ENCODE measurements at regions not wholly inside any gene's neighbourhood (a gene's known extent, or its start where the extent isn't known, plus 50 kb on each side); places are given as distances from the start of the nearest gene placed in this dataset.
A peak's percentile ranks its signal among the peaks of the same experiment; 100 is the strongest.

DNA sequence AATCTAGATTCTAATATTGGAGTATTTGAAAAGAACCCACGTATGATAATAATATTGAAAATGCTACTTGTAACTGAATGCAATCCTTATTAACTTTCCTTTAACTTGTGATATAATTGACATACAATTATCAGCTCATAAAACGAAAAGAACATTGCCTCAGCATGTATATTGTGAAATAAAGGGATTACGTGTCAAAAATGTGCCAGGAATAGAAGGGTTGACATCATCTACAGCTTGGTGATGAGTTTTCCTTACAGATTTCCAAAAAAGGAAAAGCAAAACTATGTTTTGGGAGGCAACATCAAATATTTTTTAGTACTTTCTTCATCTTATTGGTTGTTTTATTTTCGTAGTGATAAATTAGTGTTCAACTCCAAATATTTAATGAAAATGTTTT, 266.0 kb upstream of the PTGER4 start:
- peak; percentile 60 for DNase-seq

DNA sequence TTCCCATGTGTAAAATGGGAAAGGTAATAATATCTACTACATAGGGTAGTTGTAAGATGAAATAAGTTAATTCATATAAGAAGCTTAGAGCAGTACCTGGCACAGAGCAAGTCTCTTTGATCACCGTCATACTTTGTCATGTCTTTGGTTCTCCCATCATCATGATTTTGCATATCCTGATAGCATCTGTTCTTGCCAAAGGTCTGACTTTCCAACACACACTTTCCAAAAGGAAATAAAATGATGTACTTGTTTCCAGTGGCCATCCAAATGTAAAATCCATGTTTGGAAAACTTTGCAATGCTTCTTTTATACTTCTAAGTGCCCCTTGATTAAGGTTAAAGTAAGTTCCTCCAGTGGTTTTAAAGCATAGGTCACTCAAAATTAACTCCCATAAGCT, 266.9 kb upstream of the PTGER4 start:
- DNase-seq, result no peak

DNA sequence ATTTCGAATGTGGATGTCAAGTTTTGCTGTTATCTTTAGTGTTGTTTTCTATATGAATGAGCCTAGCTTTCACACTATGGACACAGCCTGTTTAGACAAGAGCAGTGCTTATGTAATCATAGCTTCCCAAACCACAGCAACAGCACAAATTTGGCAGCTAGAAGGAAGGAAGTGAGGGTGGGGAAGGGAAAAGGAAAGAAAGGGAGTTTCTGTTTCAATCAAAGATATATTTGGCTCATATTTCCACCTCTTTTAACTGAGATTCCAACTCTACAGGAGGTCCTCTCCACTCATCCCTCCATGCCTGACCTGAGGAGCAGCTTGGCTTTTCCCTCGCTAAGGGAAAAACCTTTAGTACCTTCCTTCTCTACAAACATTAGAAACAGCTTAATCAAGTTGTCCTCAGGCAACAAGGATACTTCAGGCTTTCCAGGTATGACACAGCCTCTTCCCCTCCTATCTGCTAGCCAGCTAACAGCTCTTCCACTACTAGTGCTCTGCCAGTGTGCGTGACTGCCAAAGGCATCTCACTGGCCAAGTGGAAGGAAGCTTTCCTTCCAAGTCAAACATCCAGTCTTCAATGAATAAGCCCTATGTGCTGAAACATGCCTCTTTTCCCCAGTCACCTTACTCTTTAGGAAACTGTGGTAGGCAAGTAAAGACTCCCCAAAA, 268.6 kb upstream of the PTGER4 start:
- DNase-seq, result peak; percentile 88

DNA sequence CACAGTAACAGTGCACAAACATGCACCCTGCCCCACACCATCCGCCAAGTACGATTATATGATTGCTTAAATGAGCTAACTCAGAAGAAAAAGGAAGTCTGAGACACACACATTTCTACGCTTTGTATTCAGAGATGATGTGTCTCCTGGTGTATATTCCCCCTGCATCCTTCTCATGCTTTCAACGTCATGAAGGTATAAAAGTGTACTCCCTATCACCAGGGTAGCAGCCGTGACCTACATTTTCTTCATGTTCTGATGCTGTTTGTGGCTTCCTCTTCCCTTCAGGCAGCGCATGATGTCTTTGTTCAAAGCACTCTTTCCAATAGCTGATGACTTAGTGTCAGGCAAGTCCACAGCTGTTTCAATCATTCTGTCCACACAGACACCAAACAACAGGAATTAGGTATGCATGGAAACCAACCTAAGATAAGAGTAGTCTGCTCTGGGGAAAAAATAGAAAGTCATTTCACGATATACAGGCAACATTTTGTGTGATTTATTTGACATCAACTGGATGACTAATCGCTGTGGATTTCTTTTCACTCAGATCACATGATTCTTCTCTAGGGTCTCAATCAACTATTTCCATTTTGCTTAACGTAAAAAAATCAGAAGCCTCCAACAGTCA, 269.4 kb upstream of the PTGER4 start:
- DNase-seq, result peak; percentile 75

DNA sequence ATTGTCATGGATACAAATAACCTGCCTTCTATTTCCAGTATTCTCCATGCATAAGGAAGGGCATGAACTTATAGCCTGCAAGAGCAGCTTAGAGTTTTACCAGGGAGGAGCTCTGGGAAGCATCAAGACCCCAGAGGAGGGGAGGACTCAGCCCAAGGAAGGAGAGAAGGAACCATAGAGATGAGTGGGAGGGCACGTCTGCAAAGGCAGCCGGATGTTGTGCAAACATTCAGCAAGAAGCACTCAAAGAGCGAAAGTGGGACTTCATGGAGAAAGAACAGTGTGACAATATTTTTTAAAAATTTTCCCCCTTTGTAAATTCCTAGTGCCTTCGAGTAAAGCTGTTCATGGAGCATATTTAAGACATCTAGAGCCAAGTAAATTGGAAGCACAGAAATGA, 270.1 kb upstream of the PTGER4 start:
- DNase-seq, result peak; percentile 83

DNA sequence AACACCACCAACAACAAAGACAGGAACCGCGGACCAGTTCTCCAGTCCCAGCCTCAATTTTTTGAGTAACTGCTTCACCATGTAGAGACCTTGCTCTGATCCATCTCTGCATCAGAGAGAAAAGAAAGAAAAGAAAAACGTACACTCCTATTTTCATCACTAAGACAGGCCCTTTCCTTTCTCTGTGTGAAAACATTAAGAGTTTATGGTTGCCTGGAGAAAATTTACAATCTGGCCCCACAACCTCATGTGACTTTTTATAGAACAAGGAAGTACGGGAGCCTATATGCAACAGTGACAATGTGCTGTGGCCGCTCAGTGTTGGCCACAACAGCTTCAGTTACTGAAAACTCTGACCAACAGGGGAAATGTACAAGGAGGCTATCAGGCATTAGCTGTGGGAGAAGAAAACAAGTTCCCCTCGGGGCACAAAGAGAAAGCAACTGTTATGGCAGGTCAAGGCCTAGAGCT, 272.9 kb upstream of the PTGER4 start:
- peak; percentile 80 for DNase-seq

DNA sequence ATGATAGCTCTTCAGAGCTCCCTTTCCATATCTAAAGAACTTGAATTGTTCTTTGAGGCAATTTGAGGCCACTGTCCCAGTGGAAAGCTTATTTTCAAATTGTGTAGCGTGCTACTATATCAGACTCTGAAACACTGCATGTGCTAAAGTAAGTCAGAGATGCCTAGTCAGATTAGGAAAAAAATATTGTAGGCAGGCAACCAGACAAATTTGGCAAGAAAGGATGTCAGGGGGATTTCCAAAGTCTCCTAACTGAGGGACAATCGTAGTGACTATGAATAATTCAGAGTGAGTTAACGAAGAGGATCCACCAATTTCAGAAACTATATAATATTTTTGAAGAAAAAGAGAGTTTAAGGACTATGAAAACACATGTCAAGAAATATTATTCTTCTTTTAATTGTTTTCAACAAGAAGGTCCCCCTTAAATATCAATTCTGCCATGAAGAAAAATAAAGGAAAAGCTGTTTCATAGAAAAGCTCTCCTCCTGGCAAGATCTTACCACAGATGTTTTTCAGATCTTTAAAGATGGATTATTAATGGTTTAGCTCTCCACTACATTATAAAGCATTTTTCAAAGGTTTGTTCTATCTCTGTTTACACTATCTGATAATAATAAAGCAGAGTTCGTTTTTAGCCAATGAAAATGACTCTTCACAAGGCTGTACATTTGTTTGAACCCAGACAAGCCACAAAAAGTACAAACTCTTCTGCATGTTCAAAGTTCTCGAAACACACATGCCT, 273.5 kb upstream of the PTGER4 start:
- no peak for DNase-seq

DNA sequence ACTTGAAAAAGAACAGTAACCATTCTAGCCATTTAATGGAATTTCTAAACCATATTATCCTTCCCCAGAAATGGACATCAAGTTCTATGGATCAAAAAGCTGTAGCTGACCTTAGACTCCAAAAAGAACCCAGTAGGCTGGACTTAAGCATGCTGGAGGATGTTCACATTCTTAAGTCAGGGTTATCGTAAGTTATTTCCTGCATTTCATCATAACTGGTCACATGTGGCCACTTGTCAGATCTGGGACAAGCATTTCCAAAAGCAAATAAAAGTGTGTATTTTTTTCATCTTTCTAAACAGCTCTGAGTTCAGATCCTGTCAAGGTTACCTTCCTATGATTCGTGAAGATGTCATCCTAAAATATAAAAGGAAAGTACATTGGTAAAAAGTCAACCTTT, 274.5 kb upstream of the PTGER4 start:
- peak; percentile 80 for DNase-seq

DNA sequence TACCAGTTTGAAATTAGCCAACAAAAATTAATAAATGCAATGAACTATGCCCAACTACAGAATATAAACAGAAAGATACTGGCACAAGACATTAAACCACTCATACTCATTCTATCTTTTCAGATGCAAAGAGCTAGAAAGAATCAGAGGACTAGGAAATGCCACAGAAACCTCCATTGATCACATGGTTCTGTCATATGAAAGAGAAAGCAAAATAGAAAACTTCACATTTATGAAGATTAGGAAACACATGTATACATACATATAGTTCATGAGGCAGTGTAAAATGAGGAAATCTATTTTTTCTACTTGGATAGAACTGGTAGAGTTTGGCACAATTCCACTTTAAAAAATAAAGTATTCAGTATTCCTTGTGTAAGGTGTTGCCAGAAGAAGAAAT, 275.1 kb upstream of the PTGER4 start:
- peak; percentile 77 for DNase-seq

DNA sequence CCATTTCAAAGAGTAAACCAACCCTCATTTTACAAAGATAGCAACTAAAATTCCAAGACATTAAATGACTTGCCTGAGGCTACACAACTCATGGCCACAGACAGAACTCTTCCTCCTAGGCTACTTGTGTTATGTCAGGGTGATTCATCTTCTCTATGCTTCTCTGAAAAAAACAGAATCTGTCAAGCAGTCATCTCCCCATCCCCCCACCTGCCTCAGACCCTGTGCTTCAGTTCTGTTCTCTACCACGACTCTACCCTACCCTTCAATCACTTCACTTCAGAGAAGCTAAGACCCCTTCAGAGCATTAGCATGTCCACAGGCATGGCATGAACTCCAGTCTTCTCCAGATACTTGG, 277.7 kb upstream of the PTGER4 start:
- DNase-seq, result peak; percentile 48

DNA sequence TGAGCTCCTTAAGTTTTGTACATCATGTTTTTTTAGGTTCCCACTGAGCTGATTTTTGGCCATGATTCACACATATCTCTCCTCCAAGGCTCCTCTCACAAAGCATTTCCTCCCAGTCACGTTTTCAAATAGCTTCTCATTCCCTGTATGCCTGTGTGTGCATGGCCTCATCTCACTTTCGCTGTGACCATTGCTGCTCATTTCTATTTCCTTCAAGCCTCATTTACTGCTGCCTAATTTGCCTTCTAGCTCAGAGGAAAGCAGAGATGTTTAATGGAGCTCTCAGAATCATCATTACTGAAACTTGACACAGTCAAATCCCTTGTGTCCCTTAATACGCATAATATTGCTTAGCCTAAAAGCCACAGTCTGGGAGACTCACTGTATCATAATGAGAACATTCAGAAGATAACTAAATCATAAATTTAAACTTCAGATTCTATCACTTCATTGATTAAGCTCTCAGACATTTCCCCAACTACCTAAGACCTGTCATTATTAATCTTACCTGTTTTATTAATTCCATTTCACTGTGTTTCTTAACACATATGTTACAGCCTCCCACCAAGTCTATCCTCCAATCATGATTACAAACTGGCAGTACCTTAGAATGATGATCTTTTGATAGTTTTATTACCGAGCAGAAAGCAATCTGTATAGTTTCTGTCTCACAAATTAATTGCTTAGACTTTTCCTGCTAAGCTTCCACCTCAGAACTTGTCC, 278.3 kb upstream of the PTGER4 start:
- no peak for DNase-seq

DNA sequence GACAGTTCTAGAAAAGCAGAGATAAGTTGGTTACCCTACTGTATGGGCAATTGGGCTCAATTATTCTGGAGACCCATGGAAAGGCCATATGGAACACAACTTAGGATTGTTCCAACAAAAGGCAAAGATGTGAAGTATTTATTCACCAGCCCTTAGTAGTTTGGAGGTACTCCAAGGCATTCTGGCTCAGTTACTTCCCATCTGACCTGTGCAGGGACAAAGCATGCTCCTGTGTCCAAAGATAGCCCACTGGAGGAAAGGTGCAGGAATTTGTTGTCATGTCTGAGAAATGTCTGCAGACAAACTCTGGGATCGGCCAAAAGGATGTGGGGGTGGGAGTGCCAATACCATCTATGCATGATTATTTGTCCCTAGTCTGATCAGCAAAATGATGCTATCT, 279.5 kb upstream of the PTGER4 start:
- no peak for DNase-seq

DNA sequence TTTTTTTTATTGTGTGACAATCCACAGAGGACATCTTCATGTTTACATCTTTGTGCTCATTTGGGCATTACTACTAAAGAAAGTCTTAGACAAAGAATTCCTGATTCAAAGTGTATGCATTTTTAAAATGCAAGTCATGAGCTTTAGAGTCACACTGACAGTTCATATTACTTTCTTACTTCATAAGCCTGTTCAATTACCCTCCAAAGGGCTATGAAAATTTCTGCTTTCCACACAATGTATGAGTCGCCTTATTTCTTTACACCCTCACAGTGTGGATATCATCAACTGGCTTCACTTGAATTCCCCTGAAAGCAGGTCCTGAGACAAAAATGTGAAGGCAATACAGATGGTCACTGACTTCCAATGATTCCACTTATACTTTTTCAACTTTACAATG, 280.4 kb upstream of the PTGER4 start:
- DNase-seq, result no peak

DNA sequence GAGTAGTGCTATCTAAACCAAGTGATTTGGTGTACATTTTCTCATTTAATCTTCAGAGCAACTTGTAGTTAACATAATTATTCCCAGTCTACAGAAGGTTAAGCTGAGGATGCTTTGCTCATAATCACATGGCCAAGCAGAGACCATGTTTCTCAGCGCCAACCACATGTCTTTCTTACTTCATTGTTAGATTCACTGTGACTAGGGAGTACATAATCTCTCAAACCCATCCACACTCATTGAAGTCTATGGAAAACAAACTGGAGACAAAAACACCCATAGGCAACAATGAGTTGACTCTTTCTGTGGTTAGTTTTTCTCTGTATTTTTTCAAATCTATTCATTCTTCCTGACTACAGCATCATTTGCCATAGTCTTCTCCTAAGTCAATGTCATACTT, 281.7 kb upstream of the PTGER4 start:
- no peak for DNase-seq

DNA sequence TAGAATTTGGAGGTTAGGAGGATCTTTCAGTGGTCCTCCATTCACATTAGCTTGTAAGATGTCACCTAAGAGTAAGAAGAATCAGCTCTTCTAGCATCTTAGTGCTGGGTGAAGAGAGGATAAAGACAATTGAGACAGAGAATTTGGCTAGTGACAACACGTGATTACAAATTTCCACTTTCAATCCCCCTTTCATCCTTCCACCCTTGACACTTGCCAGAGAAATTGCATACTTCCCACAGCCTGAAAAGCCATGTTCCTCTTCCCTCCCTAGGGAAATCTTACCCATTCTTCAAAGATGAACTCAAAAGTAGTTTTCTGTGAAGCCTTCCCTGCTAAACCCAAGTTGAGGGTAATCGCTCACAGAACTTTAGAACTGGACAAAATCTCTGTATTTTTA, 282.6 kb upstream of the PTGER4 start:
- peak; percentile 62 for DNase-seq

DNA sequence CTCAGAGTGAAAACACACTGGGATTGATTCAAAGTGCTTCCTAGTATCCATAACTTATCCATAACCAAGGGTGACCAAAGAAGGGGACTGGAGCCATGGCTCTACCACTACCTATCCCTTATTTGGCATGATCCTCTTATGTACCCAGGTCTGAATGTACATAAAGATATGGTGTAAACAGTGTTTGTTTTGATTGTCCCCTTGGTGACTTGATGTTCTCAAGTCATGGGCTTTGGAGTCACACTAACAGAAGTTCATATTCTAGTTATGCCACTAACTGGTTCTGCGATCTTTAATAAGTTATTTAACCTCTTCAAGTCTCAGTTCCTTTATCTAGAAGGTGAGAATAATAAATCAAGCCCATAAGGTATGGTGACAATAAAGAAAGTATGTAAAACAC, 283.4 kb upstream of the PTGER4 start:
- no peak for DNase-seq

DNA sequence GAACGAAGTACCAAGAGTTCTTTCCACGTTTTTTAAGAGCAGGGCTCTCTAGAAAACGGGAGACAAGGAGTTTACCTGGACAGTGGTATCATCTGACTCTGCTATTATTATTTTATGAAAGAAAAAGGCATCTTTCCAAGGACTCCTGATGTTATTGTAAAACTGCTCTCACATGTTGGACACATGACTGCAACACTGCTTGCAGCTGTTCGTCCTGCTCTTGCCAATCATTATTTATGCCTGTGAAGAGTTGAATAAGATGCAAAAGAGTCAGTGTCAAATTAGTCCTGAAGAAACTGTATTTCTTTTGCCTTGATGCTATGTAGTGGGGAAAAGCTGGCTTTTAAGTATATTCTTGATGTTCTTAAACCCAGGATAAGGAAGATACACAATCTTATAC, 284.5 kb upstream of the PTGER4 start:
- no peak for DNase-seq

DNA sequence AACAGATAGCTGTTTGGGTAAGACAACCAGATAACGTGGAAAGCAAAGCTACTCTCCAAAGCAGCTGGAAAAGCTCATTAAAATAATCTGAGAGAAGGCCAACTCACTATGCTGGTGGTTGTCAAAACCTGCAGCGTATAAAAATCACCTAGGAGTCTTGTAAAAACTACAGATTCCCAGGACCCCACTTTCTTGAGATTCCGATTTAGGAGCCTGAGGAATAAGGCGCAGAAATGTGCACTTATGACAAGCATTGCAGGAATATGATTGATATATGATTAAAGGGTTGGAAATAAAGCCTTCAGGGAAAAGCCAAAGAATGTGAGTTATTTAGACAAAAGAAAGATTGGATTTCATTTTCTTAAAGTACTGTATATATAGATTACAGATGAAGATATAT, 285.0 kb upstream of the PTGER4 start:
- DNase-seq, result no peak

DNA sequence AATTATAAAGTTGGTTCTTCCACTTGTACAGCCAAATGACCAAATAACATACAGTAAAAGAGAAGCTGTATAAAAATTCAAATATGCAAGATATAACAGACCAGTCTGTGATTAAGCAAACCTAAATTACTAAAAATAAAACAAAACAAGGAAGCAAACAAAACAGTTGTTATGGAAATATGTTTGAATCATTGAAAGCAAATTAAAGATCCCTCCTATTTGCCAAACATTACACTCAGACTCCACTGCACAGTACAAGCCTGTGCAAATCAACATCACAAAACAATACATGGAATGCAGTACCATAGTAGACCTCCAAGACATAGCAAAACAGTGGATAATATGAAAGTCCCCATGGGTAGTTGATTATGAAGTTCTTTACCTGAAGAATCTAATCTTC, 288.1 kb upstream of the PTGER4 start:
- DNase-seq, result no peak

DNA sequence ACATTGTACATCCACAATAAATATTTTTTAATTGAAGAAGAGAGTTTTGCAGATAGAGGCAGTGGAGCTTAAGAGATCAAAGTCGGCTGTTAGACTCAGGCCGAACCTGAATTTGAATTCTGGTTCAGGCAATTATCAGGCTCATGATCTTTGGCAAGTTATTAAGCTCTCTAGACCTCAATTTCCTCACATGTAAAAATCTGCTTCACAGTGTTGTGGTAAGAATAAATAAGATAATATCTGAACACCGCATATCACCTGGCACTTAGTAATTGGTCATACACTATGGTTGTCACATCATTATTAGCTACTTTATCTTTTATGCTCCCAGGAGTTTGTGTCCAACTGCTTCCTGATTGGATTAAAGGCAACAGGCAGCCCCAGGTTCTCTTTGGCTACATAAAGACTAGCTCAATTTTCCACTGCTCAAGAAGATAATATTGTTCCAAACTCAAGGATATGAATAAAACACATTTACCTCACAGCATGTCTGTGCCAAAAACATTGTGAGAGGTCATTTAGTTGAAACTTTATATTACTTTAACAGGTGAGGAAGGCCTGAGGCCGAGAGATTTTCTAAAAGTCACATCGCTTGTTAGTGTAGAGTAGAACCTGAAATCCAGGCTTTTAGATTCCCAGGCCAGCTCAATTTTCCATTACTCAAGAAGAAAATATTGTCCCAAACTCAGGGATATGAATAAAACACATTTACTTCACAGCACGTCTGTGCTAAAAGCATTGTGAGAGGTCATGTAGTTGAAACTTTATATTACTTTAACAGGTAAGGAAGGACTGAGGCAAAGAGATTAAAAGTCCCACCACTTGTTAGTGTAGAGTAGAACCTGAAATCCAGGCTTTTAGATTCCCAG, 289.2 kb upstream of the PTGER4 start:
- no peak for DNase-seq

DNA sequence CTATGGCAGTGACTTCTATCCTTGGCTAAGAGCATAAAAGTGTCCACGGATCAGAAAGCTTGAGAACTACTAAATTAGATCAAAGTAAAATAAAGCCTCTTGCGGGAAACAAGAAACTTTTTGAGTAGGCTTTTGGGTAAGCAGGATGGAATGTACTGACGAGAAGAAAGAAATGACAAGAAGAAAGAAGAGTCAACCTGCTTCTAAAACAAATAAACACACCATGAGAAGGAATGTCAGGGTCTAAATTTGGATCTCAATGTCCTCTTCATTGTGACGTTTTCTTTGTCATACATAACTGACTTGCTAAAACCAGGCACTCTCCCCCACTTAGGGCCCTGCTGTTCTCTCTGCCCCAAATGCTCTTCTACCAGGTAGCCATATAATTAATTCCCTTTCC, 290.1 kb upstream of the PTGER4 start:
- no peak for DNase-seq

DNA sequence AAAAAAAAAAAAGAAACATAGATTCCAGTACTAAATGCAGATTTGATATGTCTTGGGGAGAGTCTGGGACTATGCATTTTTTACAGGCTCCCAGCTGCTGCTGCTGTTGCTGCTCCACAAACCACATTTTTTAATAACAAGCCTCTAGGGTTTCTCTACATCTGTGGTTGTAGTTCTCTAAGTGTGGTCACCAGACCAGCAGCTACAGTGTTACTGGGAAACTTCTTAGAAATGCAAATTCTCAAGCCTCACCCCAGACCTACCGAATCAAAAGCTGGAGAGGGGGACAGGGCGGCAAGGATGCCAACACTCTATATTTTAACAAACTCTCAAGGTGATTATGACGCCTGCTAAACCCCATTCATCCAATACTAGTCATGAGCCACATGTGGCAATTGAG, 293.4 kb upstream of the PTGER4 start:
- DNase-seq, result peak; percentile 96

DNA sequence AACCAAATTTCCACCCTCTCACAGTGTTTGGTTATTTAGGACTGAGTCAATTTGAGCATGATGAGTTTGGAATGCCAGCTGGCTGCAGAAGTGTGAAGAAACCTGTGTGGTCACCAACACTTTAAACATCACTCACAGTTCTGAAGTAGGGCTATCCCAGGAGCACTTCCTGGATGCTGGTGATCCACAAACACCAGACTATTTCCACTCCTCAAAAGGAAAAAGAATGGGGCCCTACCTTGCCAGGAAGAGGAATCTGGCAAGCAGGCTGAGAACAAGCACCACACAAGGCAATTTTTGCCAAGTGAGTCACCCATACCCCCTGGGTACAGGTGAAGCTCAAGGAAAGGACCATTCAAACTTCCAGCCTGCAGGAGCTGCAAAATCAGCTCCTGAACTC, 294.2 kb upstream of the PTGER4 start:
- DNase-seq, result peak; percentile 65
